ENCODE measurements at regions not wholly inside any gene's neighbourhood (a gene's known extent, or its start where the extent isn't known, plus 50 kb on each side); places are given as distances from the start of the nearest gene placed in this dataset.

DNA sequence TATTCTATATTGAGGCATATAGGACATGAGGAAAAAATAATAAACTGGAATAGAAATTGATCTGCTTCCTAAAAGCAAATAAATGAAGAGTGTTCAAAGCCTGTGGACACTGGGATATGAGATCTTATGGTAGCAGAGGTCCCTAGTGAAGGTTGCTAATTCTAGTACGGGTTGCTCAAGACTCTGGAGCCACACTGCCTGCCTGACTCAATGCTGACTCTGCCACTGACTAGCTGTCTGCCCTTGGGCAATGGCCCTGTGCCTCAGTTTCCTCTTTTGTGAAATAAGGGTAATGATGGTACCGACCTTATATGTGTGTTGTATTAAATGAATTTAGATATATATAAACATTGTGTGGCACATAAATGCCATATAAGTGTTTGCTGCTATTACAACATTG lies 59.0 kb upstream of the C1orf53 start:
- H3K27ac ChIP-seq (ENCODE audit: low read length) = no peak overlapping the region
- H3K4me3 ChIP-seq (ENCODE audit: low read depth in 2 of 2, low read length in 2 of 2) = no peak overlapping the region
- H3K27me3 ChIP-seq (ENCODE audit: control insufficient read depth, insufficient read depth, low read length) = no peaks in the 10 kb centered on the region
- ChIA-PET POLR2A (no interaction called here), CTCF (no interaction called here)
- ATAC-seq (no peak), DNase-seq (ENCODE audit: low read depth, low spot score) (no peak)
- intact Hi-C loops (cut with micrococcal nuclease; ENCODE audit: unreplicated experiment) (no loop called here), in situ Hi-C loops (cut with HindIII; ENCODE audit: low pct_unique_long_range_greater_than_20kb, low sequenced_read_pairs) (no loop called here)
- H3K9me3 ChIP-seq (ENCODE audit: control insufficient read depth, insufficient read depth, low read depth, low read length) = no peaks in the 10 kb centered on the region
- no peaks in the 10 kb centered on the region for H3K36me3 ChIP-seq (ENCODE audit: control insufficient read depth, insufficient read depth, low read length)
- no TSS peak for BruUV-seq (replicated peaks)
- no peaks in the 10 kb centered on the region for H3K4me1 ChIP-seq (ENCODE audit: control insufficient read depth, insufficient read depth, low read length)
- TF ChIP-seq SIN3A (IDR thresholded peaks at IDR 0.05; ENCODE audit: borderline replicate concordance, insufficient read depth, low read depth, low read length) (no peak), POLR2AphosphoS5 (IDR thresholded peaks at IDR 0.05; ENCODE audit: low read depth, low read length) (no peak), TCF7L2 (IDR thresholded peaks at IDR 0.05; ENCODE audit: low read depth, low read length) (no peak)
- TF ChIP-seq, protein P1, sequence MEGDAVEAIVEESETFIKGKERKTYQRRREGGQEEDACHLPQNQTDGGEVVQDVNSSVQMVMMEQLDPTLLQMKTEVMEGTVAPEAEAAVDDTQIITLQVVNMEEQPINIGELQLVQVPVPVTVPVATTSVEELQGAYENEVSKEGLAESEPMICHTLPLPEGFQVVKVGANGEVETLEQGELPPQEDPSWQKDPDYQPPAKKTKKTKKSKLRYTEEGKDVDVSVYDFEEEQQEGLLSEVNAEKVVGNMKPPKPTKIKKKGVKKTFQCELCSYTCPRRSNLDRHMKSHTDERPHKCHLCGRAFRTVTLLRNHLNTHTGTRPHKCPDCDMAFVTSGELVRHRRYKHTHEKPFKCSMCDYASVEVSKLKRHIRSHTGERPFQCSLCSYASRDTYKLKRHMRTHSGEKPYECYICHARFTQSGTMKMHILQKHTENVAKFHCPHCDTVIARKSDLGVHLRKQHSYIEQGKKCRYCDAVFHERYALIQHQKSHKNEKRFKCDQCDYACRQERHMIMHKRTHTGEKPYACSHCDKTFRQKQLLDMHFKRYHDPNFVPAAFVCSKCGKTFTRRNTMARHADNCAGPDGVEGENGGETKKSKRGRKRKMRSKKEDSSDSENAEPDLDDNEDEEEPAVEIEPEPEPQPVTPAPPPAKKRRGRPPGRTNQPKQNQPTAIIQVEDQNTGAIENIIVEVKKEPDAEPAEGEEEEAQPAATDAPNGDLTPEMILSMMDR (IDR thresholded peaks at IDR 0.05) = no peak
- TF ChIP-seq, protein P2, sequence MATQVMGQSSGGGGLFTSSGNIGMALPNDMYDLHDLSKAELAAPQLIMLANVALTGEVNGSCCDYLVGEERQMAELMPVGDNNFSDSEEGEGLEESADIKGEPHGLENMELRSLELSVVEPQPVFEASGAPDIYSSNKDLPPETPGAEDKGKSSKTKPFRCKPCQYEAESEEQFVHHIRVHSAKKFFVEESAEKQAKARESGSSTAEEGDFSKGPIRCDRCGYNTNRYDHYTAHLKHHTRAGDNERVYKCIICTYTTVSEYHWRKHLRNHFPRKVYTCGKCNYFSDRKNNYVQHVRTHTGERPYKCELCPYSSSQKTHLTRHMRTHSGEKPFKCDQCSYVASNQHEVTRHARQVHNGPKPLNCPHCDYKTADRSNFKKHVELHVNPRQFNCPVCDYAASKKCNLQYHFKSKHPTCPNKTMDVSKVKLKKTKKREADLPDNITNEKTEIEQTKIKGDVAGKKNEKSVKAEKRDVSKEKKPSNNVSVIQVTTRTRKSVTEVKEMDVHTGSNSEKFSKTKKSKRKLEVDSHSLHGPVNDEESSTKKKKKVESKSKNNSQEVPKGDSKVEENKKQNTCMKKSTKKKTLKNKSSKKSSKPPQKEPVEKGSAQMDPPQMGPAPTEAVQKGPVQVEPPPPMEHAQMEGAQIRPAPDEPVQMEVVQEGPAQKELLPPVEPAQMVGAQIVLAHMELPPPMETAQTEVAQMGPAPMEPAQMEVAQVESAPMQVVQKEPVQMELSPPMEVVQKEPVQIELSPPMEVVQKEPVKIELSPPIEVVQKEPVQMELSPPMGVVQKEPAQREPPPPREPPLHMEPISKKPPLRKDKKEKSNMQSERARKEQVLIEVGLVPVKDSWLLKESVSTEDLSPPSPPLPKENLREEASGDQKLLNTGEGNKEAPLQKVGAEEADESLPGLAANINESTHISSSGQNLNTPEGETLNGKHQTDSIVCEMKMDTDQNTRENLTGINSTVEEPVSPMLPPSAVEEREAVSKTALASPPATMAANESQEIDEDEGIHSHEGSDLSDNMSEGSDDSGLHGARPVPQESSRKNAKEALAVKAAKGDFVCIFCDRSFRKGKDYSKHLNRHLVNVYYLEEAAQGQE (IDR thresholded peaks at IDR 0.05; ENCODE audit: insufficient read depth in 1 of 2, low read depth in 2 of 2, low read length in 1 of 2) = no peak

DNA sequence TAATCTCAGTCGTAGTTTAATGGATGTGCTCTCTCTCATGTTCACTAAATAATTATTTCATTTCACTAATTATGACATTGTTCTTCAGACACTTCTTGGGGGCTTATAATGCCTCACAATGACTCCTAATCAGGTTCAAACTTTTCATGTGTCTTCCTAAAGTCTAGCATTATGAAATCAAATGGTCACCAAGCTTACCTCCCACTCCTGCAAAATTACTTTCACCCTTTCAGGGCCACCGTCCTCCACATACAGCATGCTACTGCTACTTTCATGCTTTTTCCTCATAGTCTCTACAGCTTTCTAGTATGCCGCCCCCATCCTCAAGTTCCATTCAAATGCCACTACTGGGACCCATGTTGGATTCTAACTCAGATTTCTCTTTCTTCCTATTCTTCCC lies 59.8 kb upstream of the C1orf53 start:
- no peak for ATAC-seq
- Histone ChIP-seq H3K27ac (ENCODE audit: low read length) (no peak overlapping the region), H3K36me3 (ENCODE audit: control insufficient read depth, insufficient read depth, low read length) (no peaks in the 10 kb centered on the region), H3K4me1 (ENCODE audit: control insufficient read depth, insufficient read depth, low read length) (no peaks in the 10 kb centered on the region), H3K9me3 (ENCODE audit: control insufficient read depth, insufficient read depth, low read depth, low read length) (no peaks in the 10 kb centered on the region), H3K4me3 (ENCODE audit: low read depth in 2 of 2, low read length in 2 of 2) (no peak overlapping the region), H3K27me3 (ENCODE audit: control insufficient read depth, insufficient read depth, low read length) (no peaks in the 10 kb centered on the region)
- intact Hi-C loops (cut with micrococcal nuclease; ENCODE audit: unreplicated experiment) (no loop called here), in situ Hi-C loops (cut with HindIII; ENCODE audit: low pct_unique_long_range_greater_than_20kb, low sequenced_read_pairs) (no loop called here)
- no TSS peak for BruUV-seq (replicated peaks)
- no peak for DNase-seq (ENCODE audit: low read depth, low spot score)
- TF ChIP-seq, protein P2 (IDR thresholded peaks at IDR 0.05; ENCODE audit: insufficient read depth in 1 of 2, low read depth in 2 of 2, low read length in 1 of 2) = no peak
- TF ChIP-seq TCF7L2 (IDR thresholded peaks at IDR 0.05; ENCODE audit: low read depth, low read length) (no peak), POLR2AphosphoS5 (IDR thresholded peaks at IDR 0.05; ENCODE audit: low read depth, low read length) (no peak), SIN3A (IDR thresholded peaks at IDR 0.05; ENCODE audit: borderline replicate concordance, insufficient read depth, low read depth, low read length) (no peak)
- TF ChIP-seq, protein P1 (IDR thresholded peaks at IDR 0.05) = no peak
- CTCF ChIA-PET = no interaction called here
- POLR2A ChIA-PET = no interaction called here
